LHCN-M2 (cell line): ENCODE measurements at regions not wholly inside any gene's neighbourhood (a gene's known extent, or its start where the extent isn't known, plus 50 kb on each side); places are given as distances from the start of the nearest gene placed in this dataset.

Experiments used
- DNase-seq: peaks from one replicate; pipeline ENCODE4 v3.0.0-alpha.2; 2012; ENCODE audit warnings: low read depth

DNA sequence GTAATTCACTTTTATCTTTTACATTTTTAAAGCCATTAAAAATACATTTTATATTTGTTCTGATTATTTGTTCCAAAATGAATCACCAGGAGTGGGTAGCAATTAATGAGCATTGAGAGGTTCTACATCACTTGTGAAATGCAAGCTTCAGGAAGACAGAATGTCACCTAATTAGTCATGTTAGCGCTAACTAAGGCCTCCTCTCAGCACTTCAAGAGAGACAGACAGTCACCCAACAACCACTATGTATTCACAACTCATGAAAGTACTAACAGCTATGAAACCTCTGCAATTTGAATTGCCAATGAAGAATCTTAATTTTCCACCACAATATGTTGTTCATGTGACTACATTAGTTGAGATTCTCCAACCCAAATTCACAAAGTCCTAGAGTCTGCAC lies 611.0 kb downstream of the KCNJ3 start:
- no peak for DNase-seq

DNA sequence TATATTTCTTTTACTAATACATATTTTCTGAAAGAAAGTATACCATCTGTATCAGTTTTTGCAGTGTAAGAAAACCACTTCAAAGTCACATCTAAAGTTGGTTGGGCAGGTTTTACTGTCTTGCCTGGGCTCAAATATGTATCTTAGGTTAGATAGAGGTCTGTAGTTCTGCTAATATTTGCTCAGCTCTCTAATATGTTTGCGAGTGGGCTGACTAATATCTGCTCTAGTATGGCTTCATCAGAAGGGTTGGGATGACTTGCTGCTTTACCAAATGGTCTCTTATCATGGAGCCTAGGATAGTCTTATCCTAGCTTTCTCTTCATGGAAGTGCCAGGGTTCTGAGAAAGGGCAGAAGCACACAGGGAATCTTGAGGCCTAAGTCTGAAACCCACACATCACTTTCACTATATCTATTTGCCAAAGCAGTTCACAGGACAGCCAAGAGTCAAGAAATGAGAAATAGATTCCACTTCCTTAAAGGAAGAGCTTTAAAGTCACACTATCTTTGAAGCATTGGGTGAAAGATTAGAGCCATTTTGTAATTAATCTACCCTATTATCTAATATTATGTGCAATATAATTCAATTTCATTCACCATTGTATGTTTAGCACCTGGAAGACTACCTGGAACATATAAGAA lies 610.0 kb downstream of the KCNJ3 start:
- no peak for DNase-seq

DNA sequence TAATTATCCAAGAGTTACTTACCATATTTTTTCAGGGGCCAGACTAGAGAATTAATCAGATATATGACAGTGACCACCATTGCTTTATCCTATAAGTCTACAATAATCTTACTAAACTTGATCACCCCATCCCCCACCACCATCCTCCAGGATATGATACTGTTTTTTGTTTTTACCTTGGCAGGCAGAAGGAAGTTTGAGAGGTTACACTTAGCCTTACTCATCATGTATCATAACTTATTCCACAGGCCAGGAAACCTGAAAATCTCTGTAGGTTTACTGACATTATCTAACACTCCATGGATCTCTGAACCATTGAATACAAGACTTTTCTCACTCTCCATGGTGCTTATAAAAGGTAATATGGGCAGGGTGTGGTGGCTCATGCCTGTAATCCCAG lies 602.7 kb downstream of the KCNJ3 start:
- no peak for DNase-seq

DNA sequence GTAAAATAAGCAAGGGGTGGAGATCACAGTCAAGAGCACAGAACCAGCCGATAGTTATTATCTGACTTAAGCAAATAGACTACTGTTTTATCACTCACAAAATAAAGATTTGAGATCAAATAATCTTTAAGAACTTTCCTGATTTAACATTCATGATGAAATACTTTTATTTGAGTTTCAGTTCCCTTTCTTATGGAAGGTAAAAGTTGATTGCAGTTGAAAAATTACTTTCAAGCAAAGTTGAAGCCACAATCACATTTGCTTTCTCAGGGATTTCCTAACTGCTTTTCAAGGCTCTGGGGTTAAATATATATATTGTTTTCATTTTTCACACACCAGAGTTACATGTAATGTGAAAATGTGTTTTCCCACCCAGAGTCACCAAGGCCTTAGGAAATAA lies 599.5 kb downstream of the KCNJ3 start:
- DNase-seq: no peak

DNA sequence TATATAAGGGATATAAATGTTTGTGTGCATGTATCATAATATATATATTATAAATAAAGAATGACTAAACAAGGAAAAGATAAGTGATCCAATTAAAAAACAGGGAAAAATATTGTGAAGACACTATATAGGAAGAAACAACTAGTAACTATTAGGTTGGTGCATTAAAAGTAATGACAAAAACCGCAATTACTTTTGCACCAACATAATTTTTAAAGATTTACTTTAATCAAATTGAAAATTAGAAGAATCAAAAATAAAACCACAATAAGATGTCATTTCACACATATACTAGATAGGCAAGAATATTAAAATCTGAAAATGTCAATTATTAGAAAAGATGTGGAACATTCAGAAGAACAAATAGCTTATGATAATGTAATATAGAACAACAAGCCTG lies 595.9 kb downstream of the KCNJ3 start:
- no peak for DNase-seq

DNA sequence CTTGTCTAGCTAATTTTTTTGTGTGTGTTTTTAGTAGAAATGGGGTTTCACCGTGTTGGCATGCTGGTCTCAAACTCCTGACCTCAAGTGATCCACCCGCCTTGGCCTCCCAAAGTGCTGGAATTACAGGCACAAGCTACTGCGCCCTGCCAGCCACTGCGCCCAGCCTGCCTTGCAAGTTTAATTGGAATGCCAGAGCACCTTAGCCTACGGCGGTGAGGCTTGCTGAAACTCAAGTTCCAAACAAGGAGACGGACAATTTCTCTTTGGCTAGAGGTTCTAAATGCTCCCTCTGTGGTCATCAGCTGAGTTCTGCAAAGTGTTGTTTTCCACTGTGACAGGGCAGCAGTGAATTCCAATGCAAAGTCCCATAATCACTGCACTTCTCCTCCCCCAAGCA lies 583.4 kb downstream of the KCNJ3 start:
- no peak for DNase-seq

DNA sequence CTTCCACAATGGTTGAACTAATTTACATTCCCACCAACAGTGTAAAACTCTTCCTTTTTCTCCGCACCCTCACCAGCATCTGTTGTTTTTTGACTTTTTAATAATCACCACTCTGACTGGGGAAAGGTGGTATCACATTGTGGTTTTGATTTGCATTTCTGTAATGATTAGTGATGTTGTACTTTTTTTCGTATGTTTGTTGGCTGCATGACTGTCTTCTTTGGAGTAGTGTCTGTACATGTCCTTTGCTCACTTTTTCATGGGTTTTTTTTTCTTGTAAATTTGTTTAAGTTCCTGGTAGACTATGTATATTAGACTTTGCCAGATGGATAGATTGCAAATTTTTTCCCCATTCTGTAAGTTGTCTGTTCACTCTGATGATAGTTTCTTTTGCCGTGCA lies 574.8 kb downstream of the KCNJ3 start:
- no peak for DNase-seq

DNA sequence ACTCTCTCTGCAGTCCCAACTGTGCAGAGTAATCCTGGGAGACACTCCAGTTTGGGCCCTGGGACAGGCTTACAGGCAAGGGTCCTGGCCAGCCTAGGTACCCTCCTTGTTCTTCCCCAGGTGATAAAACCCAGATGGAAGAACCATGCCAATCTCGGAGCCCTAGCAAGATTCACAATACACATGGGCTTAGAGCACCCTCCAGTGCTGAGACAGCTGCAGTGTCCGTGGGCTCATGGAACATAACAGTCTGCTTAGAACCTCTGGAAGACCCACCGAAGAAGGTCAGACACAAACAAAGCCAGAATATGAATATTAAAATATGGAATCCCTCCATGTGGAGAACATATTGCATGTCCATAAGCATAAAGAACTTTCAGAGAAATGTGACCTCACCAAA lies 568.1 kb downstream of the KCNJ3 start:
- no peak for DNase-seq

DNA sequence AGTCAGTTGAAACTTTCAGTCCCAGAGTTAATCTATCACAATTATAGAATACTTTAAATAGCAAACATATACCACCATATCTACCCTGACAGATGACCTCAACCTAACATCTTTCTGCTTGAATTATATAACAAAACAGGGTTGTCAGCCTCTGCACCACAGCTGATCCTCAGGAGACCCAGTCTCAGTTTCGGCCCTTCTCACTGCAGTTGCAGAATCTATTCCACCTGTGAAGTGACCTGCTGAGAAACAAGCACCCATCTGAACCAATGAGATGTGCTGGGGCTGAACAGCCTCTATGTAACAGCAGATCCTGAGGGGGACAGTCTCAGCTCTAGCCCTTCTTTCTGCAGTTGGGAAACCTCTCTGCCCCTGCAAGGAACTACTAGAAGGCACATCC lies 567.6 kb downstream of the KCNJ3 start:
- no peak for DNase-seq

DNA sequence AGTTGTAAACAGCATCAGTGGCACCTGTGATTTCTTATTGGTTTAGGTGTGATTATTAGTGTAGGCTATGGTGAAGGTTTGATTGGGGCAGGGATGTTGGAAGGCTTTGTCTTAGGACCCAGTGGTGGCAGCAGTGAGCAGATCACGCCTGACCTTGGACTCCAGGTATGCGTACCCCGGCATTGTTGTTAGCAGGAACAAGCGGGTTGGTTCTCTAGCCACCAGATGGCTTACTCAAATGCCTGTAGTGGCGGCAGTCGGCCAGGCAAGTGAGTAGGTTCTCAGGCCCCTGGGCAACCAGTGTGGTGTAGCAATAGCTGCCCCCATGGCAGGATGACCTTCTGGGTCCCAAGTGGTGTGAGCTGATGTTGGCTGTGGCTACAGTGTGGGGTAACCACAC lies 558.3 kb downstream of the KCNJ3 start:
- no peak for DNase-seq

DNA sequence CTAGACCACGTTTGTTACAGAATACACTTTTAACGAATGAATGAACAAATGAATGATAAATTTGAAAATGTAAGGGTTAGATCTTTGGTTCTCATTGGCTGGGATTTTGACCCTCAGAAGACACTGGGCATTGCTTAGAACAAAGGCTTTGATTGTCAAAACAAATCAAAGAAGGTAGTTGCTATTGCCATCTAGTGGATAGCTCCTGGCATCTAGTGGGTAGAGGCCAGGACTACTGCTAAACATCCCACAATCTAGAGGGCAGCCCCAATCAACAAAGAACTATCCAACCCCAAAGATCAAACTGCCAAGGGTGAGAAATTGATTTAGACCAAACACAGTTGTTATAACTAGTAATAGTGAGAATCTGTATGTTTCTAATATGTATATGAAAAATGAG lies 552.3 kb downstream of the KCNJ3 start:
- no peak for DNase-seq

DNA sequence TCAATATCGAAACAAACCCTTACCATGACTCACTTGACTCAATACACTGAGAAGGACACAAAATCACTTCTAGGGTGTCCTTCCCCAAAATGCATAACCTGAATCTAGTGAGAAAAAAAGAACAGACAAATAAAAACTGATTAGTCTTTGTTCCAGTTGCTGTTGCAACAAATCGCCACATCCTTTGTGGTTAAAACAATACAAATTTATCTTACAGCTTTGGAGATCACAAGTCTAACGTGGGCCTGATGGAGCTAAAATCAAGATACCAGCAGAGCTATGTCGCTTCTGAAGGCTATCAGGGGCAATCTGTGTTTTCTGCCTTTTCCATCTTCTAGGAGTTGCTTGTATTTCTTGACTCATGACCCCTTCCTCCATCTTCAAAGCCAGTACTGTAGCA lies 541.7 kb downstream of the KCNJ3 start:
- no peak for DNase-seq

DNA sequence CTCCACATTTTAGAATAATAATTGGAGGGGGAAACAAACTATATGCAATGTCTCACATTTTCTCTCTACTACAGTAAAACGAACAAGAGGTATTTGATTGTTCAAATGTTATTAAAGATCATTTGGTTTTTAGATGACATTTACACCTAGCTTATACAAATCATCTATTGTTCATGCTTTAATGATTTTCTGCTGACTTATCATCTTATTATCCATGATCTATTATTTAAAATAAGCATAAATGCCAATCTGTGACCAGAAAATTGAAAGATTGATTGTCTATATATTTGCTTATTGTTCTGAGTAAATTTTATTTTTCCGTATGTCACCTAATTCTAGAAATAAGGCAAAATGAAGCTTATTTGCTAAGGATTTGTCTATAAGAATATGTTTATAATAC lies 537.2 kb downstream of the KCNJ3 start:
- DNase-seq: no peak

DNA sequence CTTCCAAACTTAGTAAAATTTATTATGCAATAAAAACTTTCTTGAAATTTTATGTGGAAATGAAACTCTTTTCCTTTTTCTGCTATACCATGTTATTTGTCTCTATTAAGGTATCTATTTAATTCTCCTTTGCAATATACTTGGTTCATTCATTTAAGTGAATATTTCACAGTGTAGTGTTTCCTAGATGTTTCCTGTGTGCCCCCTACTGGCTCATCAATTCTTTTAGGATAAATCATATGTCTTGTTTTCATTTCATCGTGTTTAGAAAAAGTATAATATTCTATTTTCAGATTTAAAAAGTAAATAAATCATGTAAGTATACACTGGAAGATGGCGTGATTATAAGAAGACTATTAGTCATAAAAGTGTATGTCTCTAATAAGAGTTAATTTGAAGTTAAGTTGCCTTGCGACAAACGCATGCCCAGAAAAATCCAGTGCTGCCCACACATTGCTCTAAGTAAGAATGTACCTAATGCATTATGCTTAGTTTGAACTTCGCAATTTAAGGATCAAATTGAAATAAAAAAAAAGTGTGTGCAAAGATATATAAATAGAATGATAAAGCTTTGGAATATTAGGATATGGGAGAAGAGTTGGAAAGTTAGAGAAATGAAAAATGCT lies 525.4 kb downstream of the KCNJ3 start:
- DNase-seq: no peak

DNA sequence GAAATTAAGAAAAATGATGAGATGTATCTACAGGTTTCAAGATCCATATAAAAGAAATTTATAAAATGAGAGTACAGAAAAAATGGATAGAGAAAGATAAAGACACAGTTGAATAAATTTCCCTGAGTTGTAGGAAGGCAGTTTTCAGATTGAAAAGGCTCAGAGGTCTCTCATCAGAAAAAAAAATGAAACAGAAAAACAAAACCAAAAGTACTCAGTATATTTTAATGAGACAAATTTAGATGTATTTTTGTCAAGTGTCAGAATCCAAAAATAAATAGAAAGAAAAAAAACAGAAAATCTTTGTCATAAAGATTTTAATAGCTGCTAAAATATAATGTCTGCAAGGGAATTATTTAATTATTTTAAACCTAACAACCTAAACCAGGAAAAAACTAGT lies 520.5 kb downstream of the KCNJ3 start:
- DNase-seq: no peak

DNA sequence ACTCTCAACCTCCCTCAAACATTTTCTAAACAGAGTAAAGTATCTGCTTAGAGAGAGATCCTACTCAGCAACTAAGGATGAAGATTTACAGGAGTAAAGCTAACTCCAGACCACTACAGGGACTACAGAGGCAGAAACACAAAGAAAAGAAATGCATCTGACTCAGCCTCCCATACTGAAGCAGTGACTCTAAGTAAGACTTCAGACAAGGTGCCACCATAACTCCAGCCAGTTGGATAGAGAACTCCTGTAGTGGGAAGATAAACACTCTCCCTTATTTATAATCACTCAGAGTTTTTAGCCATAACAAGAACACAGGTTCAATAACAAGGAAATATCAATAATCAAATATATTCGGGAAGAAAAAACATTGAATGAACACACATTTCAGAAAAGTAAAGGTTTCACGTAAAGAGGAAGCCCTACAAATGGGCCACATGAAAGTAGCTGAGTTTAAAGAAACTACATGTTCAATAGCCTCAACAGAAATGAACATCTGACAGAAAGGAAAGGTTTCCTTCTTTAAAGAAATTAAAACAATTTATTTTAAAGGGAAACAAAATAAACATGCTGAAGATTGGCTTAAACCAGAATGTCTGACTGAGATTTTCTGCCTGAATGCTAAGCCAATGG lies 519.9 kb downstream of the KCNJ3 start:
- no peak for DNase-seq

DNA sequence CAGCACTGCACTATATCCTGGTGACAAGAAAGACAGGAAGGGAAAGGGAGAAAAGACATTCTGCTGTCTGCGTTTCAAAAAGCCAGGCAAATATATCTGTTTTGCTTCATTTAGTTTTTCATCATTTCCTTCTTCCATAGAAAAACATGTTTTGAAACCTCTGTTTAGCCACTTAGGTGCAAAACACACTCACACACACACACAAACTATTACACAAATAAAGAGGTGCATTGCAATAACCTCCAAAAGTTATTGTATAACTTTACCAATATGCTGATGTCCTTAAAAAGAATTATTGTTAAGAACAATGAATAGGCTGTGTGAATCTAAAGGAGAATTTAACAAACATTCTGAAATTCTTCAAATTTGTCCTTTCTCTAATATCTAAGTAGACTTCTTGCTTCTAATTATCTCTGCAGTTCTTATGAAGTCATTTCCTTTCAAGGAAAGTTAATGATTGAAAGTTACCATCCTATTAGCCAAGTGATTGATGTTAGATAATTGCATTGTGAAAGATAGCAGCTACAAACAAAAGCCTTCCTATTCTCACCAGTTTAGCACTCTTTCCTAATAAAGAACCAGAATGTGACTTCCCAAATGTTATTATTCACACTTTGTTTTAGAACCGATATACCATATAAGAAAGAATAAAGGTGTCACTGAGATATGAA lies 516.7 kb downstream of the KCNJ3 start:
- DNase-seq: no peak

DNA sequence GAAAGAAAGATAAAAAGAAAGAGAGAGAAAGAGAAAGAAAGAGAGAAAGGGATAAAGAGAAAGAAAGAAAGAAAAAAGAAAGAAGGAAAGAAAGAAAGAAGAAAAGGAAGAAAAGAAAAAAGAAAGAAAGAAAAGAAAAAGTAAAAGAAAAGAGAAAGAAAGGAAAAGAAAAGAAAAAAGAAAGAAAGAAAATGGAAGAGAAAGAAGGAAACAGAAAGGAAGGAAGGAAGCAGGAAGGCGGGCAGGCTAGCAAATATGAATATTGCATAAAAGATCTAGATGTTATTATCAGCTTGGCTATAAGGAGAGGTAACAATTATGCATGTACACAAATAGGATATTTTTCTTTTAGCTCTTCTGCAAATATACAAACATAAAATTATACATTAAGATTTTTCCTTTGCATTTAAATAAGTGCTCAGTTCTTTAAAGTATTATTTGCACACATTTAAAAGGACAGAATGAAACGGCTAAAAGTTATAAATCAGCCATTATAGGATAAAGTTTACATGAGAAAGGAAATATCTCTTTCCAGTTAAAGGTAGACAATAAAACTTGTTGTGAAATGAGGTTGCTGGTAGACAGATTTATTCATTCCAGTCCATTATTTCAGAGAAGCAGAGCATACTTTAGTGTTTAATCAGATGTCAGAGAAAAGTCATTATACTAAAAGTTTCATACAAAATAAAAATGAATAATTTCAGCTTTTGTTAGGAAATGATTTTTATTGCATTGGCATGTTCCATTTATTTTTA lies 511.4 kb downstream of the KCNJ3 start:
- DNase-seq: no peak

DNA sequence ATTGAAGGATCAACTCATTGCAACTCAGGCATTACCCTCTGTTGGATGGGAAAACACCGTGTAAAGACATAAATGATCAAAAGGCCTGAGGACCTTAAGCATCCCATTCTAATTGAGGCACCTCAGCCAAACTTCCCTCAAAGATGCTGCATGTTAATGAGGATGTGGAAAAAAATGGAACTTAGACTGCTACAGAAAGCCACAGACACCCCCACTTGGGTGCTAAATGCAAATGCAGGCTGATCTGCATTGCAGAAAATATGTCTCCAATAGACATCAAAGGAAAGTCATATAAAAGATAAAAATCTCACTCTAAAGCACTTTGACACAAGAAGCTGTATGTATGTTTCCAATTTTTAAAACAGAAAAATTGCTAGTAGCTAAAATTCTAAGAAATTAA lies 504.7 kb downstream of the KCNJ3 start:
- no peak for DNase-seq

DNA sequence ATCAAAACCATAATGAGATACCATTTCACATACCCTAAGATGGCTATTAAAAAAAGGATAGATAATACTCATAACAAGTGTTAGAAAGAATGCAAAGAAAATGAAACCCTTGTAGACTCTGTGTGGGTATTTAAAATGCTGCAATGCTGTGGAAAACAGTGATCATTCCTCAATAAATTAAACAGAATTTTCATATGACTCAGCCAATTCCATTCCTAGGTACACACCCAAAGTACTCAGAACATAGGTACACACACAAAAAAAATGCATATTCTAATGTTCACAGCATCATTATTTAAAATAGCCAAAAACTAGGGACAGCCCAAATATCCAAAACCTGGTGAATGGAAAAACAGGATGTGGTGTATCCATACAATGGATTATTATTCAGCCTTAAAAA lies 502.3 kb downstream of the KCNJ3 start:
- no peak for DNase-seq

DNA sequence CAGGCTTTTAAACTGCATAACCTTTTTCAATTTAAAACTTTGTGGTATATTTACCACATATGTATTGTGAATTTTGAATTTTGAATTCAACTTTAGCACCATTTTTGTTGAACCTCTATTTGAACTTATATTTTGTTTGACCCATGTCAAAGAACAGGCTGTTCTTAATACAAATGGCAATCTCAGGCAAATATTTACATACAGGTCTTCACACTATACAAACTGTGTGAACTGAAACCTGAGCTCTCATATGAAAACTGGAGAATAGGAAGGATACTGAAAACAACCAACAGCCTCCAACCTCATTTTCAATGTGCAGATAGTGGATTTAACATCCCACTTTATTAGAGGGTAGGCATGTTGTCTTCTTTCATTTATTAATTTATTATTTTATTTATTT lies 491.8 kb downstream of the KCNJ3 start:
- DNase-seq: no peak

DNA sequence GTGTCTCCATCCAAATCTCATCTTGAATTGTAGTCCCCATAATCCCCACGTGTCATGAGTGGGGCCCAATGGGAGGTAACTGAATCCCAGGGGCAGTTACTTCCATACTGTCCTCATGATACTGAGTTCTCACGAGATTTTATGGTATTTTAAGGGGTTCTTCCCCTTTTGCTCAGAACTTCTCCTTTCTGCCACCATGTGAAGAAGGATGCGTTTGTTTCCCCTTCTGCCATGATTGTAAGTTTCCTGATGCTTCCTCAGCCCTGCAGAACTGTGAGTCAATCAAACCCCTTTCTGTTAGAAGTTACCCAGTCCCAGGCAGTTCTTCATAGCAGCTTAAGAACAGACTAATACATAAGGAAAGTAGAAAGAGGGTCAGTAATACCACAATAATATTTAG lies 480.4 kb downstream of the KCNJ3 start:
- no peak for DNase-seq
